ENCODE measurements at regions not wholly inside any gene's neighbourhood (a gene's known extent, or its start where the extent isn't known, plus 50 kb on each side); places are given as distances from the start of the nearest gene placed in this dataset.
"Not testable (repeated sequence)": the region's sequence is repeated elsewhere in the genome, so short reads cannot be mapped to it uniquely, and the experiment has no call there.

- DNase-seq (ENCODE audit: low spot score), result no peak
Observed at GRCh38 chr12:40431169-40431568, 206.4 kb downstream of the LRRK2 start.

- no peak for DNase-seq (ENCODE audit: low spot score)
Observed at GRCh38 chr12:40435251-40435650, 210.5 kb downstream of the LRRK2 start.

DNA sequence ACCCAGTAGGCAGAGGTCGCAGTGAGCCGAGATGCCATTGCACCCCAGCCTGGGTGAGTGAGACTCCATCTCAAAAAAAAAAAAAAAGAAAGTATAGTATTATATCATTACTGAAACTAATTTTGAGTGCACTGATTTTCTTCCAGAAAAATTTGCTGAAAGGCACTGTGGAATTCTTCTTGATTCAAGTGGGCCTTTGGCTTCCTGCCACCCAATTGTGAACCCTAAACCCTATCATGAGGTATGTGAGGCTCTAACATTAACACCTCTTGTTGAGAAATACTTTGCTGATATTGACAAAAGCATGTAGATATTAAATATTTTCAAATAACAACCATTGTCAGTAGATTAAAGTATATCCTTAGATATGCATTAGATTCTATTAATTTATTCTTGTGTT, 211.2 kb downstream of the LRRK2 start:
- DNase-seq (ENCODE audit: low spot score), result no peak

DNA sequence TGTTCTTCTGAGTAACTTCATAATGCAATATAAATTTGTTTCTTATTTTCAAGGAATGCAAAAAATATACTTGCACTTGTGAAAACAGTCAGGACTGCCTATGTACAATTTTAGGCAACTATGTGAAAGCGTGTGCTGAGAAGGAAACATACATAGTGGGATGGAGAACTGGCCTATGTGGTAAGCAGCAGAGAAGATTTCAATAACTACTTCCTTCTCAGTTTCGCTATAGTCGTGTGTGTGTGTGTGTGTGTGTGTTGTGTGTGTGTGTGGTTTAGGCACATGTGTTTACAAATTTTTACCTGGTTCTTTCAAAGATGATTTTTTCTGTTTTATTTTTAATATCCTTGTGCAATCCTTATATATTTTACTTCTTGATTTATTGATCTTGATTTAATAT, 211.8 kb downstream of the LRRK2 start:
- DNase-seq (ENCODE audit: low spot score), result no peak

GRCh38 chr12:40439771-40440492, 215.1 kb downstream of the LRRK2 start:
- DNase-seq (ENCODE audit: low spot score), result no peak

GRCh38 chr12:40444174-40444573, 219.4 kb downstream of the LRRK2 start:
- no peak for DNase-seq (ENCODE audit: low spot score)

GRCh38 chr12:40446385-40446784, 221.6 kb downstream of the LRRK2 start:
- peak; percentile 17 for DNase-seq (ENCODE audit: low spot score)

DNA sequence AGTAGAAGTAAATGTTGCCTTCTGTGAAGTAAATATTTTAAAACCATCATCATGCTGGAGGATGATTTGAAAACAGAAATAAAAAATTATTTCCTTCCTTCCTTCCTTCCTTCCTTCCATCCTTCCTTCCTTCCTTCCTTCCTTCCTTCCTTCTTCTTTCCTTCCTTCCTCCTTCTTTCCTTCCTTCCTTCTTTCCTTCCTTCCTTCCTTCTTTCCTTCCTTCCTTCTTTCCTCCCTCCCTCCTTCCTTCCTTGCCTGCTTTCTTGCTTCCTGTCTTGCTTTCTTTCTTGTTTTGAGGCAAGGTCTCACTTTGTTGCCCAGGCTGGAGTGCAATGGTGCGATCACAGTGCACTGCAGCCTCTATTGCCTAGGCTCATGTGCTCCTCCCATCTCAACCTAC, 223.7 kb downstream of the LRRK2 start:
- DNase-seq (ENCODE audit: low spot score), result not testable (repeated sequence)

DNA sequence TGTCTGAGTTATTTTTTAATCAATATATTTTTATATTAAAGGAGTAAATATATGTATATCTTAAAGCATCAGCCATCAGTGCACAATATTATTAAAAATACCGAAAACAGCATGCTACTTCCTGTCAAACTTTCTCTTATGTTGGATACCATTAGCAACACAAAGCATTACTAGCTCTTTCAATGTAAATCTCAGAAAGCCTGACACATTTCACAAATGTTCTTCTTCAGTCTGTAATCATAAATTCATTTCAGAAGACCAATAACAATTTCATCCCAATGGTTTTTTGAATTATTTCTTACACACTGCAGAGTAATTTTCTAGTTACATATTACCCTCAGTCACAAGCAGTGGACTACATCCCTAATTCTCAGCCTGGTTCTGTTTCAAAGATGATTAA, 226.9 kb downstream of the LRRK2 start:
- no peak for DNase-seq (ENCODE audit: low spot score)

- DNase-seq (ENCODE audit: low spot score), result no peak
Observed at GRCh38 chr12:40464121-40464520, 228.1 kb upstream of the CNTN1 start.

- DNase-seq (ENCODE audit: low spot score), result no peak
Observed at GRCh38 chr12:40469736-40470135, 222.5 kb upstream of the CNTN1 start.

GRCh38 chr12:40473962-40474361, 218.3 kb upstream of the CNTN1 start:
- DNase-seq (ENCODE audit: low spot score), result no peak

- no peak for DNase-seq (ENCODE audit: low spot score)
Observed at GRCh38 chr12:40474630-40475029, 217.6 kb upstream of the CNTN1 start.

DNA sequence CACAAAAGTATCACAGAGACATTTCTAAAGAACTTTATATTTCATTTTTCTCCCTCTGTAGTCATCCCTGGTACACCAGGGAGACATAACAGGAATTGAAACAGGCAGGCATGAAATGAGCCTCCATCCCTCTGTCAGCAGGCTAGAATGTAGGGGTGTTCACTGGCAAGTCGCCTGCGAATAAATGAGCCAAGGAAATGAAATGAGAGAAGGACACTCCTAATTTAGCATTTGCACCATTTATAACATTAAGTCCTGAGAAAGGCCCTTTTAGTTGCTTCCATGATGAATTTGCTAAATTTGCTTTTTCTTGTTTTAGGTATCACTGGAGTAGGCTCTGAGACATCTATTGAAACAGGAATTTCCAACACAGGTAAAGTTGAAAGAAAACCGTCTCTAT, 192.4 kb upstream of the CNTN1 start:
- no peak for DNase-seq (ENCODE audit: low spot score)

GRCh38 chr12:40502322-40502721, 189.9 kb upstream of the CNTN1 start:
- DNase-seq (ENCODE audit: low spot score), result no peak

DNA sequence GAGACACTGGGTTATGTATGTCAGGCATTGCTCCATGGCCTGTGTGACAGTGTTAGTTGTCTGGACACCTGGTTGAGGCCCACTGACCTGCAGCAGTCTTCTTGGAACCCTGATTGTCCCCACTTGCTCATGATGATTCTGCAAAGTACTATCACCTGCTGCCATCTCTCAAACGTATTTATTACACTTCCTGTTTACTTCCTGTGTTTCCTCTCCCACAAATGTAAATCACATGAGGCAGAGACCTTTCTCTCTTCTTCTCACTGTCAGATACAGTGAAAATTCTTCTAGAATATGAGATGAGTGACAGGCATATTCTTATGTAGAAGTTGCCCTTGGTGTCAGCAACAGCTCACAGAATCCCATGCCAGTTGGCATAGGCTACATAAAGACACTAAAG, 186.9 kb upstream of the CNTN1 start:
- DNase-seq (ENCODE audit: low spot score), result no peak

DNA sequence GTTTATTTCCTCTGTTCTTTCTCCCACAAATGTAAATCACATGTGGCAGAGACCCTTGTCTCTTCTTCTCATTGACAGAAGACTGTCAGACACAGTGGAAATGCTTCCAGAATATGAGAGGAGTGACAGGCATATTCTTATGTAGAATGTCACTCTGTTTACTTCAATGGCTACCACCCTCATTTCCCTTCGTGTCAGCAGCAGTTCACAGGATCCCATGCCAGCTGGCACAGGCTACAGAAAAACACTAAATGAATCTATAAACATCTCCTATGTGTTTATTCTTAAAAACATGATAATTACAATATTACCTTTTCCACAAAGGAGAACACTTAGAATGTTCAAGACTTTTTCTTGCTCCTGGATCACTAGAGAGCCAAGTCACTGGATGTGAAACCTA, 183.8 kb upstream of the CNTN1 start:
- no peak for DNase-seq (ENCODE audit: low spot score)

DNA sequence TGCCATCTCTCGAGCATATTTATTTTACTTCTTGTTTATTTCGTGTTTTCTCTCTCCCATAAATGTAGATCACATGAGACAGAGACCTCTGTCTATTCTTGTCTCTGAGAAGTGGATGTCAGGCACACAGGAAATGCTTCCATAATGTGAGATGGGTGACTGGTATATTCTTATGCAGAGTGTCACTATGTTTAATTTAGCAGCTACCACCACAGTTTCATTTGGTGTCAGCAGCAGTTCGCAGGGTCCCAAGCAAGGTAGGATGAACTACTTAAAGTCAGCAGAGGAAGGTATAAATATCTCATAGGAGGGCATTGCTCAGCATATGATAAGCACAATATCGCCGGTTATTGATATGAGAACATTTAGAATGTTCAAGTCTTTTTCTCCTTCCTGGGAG, 180.9 kb upstream of the CNTN1 start:
- no peak for DNase-seq (ENCODE audit: low spot score)

DNA sequence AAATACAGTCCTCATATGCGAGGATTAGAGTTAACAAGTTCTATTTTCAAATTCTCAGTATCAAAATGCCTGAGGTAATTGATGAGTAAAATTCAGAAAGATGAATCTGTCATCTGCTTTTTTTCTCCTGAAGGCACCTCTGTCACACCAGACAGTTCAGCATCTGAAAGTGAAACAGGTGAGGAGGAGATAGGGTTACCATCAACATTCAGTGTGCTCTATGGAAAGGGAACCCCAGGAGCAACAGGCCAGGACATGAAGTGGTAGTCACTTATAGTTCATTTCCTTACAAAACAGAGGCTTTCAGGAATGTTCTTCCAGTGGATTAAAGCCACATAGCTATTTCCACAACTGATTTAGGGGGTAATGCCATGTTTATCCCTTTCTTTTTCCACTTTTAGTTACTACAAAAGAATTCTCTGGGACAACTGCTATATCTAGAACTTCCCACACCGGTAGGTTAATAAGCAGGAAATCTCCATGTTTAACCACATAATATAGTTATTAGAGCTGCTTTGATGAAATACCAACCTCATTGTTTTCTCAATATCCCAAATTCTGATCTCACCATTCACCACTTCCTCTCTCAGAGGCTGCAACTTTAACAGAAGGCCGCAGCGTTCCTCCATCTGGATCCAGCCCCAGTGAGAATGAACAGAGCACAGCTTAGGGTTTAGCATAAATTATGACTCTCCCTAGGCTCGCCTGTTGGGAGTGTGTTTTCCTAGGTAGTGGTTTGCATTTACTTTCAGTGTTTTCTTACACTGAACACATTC, 177.0 kb upstream of the CNTN1 start:
- DNase-seq (ENCODE audit: low spot score), result peak; percentile 14

GRCh38 chr12:40522837-40523236, 169.4 kb upstream of the CNTN1 start:
- no peak for DNase-seq (ENCODE audit: low spot score)

- DNase-seq (ENCODE audit: low spot score), result no peak
Observed at GRCh38 chr12:40525054-40525453, 167.2 kb upstream of the CNTN1 start.

DNA sequence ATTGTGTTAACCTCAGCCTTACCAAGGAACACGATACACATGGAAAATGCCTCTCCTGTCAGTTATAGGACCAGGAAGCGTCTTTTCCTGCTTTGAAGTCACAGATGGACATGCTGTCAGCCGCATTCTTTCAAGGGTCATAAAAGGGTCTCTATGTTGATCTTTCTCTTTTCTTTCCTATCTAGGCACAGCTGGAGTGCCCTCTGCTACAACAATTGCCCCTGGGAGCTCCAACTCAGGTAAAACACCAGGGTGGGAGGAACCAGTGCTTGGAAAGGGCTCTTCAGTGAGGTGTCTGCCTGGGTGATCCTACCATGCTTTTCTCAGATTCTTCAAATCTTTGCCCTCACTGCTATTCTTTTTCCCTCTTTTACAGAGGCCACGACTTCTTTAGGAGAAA, 157.4 kb upstream of the CNTN1 start:
- DNase-seq (ENCODE audit: low spot score), result no peak

DNA sequence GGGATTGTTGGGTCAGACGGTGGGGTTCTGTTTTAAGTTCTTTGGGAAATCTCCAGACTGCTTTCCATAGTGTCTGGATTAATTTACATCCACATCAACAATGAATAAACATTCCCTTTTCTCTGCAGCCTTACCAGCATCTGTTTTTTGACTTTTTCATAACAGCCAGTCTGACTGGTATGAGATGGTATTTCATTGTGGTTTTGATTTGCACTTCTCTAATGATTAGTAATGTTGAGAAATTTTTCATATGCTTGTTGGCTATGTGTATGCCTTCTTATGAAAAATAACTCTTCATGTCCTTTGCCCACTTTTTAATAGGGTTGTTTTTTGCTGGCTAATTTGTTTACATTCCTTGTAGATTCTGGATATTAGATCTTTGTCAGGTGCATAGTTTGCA, 140.8 kb upstream of the CNTN1 start:
- DNase-seq (ENCODE audit: low spot score), result no peak

DNA sequence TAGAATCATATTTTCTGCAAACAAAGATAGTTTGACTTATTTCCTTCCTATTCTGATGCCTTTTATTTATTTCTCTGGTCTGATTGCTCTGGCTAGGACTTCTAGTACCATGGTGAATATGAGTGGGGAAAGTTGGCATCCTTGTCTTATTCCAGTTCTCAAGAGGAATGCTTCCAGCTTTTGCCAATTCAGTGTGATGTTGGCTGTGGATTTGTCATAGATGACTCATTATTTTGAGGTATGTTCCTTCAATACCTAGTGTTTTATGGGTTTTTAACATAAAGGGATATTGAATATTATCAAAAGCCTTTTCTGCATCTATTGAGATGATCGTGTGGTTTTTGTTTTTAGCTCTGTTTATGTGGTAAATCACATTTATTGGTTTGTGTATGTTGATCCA, 139.4 kb upstream of the CNTN1 start:
- DNase-seq (ENCODE audit: low spot score), result no peak
